ENCODE measurements at regions not wholly inside any gene's neighbourhood (a gene's known extent, or its start where the extent isn't known, plus 50 kb on each side); places are given as distances from the start of the nearest gene placed in this dataset.
"Not testable (repeated sequence)": the region's sequence is repeated elsewhere in the genome, so short reads cannot be mapped to it uniquely, and the experiment has no call there.

GRCh38 chr6:112401083-112401482 lies 54.0 kb downstream of the RFPL4B start:
- DNase-seq (ENCODE audit: low read depth in 1 of 2, low spot score in 1 of 2) = no peak

GRCh38 chr6:112407101-112407590 lies 60.0 kb downstream of the RFPL4B start:
- no peak for DNase-seq (ENCODE audit: low read depth in 1 of 2, low spot score in 1 of 2)

GRCh38 chr6:112408522-112408921 lies 61.4 kb downstream of the RFPL4B start:
- no peak for DNase-seq (ENCODE audit: low read depth in 1 of 2, low spot score in 1 of 2)

GRCh38 chr6:112409311-112409710 lies 62.2 kb downstream of the RFPL4B start:
- DNase-seq (ENCODE audit: low read depth in 1 of 2, low spot score in 1 of 2) = no peak

GRCh38 chr6:112413780-112414179 lies 66.7 kb downstream of the RFPL4B start:
- DNase-seq (ENCODE audit: low read depth in 1 of 2, low spot score in 1 of 2) = no peak

- DNase-seq (ENCODE audit: low read depth in 1 of 2, low spot score in 1 of 2) = no peak
Measured at GRCh38 chr6:112415366-112415765, 68.2 kb downstream of the RFPL4B start.

GRCh38 chr6:112416866-112417265 lies 69.7 kb downstream of the RFPL4B start:
- no peak for DNase-seq (ENCODE audit: low read depth in 1 of 2, low spot score in 1 of 2)

- DNase-seq (ENCODE audit: low read depth in 1 of 2, low spot score in 1 of 2) = not testable (repeated sequence)
Measured at GRCh38 chr6:112427011-112427410, 79.9 kb downstream of the RFPL4B start.

GRCh38 chr6:112427499-112427898 lies 80.4 kb downstream of the RFPL4B start:
- no peak for DNase-seq (ENCODE audit: low read depth in 1 of 2, low spot score in 1 of 2)

- DNase-seq (ENCODE audit: low read depth in 1 of 2, low spot score in 1 of 2) = no peak
Measured at GRCh38 chr6:112428477-112428876, 81.3 kb downstream of the RFPL4B start.

- DNase-seq (ENCODE audit: low read depth in 1 of 2, low spot score in 1 of 2) = no peak
Measured at GRCh38 chr6:112429226-112429625, 82.1 kb downstream of the RFPL4B start.

GRCh38 chr6:112431803-112432202 lies 84.7 kb downstream of the RFPL4B start:
- DNase-seq (ENCODE audit: low read depth in 1 of 2, low spot score in 1 of 2) = no peak

GRCh38 chr6:112432853-112433252 lies 85.7 kb downstream of the RFPL4B start:
- no peak for DNase-seq (ENCODE audit: low read depth in 1 of 2, low spot score in 1 of 2)

GRCh38 chr6:112433457-112433856 lies 86.3 kb downstream of the RFPL4B start:
- DNase-seq (ENCODE audit: low read depth in 1 of 2, low spot score in 1 of 2) = no peak

GRCh38 chr6:112434896-112435435 lies 87.8 kb downstream of the RFPL4B start:
- no peak for DNase-seq (ENCODE audit: low read depth in 1 of 2, low spot score in 1 of 2)

- DNase-seq (ENCODE audit: low read depth in 1 of 2, low spot score in 1 of 2) = no peak
Measured at GRCh38 chr6:112437058-112437457, 89.9 kb downstream of the RFPL4B start.

GRCh38 chr6:112439010-112439409 lies 91.9 kb downstream of the RFPL4B start:
- DNase-seq (ENCODE audit: low read depth in 1 of 2, low spot score in 1 of 2) = no peak

- no peak for DNase-seq (ENCODE audit: low read depth in 1 of 2, low spot score in 1 of 2)
Measured at GRCh38 chr6:112439432-112439831, 92.3 kb downstream of the RFPL4B start.

GRCh38 chr6:112441607-112442006 lies 94.5 kb downstream of the RFPL4B start:
- DNase-seq (ENCODE audit: low read depth in 1 of 2, low spot score in 1 of 2) = no peak

- no peak for DNase-seq (ENCODE audit: low read depth in 1 of 2, low spot score in 1 of 2)
Measured at GRCh38 chr6:112443179-112444065, 96.3 kb downstream of the RFPL4B start.

- not testable (repeated sequence) for DNase-seq (ENCODE audit: low read depth in 1 of 2, low spot score in 1 of 2)
Measured at GRCh38 chr6:112448786-112449185, 101.7 kb downstream of the RFPL4B start.

GRCh38 chr6:112450663-112451062 lies 103.5 kb downstream of the RFPL4B start:
- DNase-seq (ENCODE audit: low read depth in 1 of 2, low spot score in 1 of 2) = no peak

- DNase-seq (ENCODE audit: low read depth in 1 of 2, low spot score in 1 of 2) = no peak
Measured at GRCh38 chr6:112457886-112458285, 110.8 kb downstream of the RFPL4B start.
